ENCODE measurements at regions not wholly inside any gene's neighbourhood (a gene's known extent, or its start where the extent isn't known, plus 50 kb on each side); places are given as distances from the start of the nearest gene placed in this dataset.
"Not testable (repeated sequence)": the region's sequence is repeated elsewhere in the genome, so short reads cannot be mapped to it uniquely, and the experiment has no call there.

DNA sequence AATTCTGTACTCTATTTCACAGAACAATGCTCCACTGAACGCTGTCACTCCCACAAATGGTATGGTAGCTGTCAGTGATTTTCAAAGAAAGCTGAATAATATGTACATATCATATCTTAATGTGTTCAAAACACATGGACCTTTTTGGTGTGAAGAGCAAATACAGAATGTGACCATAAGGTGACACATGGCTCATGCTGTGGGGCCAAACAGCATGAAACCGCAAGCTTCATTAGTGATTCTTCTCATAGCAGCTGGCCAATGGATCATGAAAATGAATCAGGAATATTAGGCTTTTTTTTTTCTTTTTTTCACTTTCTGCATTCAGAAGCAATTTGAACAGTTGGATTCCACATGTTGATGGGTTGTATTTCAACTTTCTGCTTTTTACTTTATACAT lies 54.9 kb upstream of the CDH9 start:
- H3K36me3 Mint-ChIP-seq (ENCODE audit: low read depth), result no peaks in the 10 kb centered on the region
- no peak overlapping the region for H3K4me3 Mint-ChIP-seq (ENCODE audit: unreplicated experiment)
- H3K27me3 Mint-ChIP-seq (ENCODE audit: low read depth), result no peaks in the 10 kb centered on the region
- no peaks in the 10 kb centered on the region for H3K4me1 Mint-ChIP-seq (ENCODE audit: low read depth)
- no peak for DNase-seq (ENCODE audit: low spot score)
- TF ChIP-seq, protein P1, sequence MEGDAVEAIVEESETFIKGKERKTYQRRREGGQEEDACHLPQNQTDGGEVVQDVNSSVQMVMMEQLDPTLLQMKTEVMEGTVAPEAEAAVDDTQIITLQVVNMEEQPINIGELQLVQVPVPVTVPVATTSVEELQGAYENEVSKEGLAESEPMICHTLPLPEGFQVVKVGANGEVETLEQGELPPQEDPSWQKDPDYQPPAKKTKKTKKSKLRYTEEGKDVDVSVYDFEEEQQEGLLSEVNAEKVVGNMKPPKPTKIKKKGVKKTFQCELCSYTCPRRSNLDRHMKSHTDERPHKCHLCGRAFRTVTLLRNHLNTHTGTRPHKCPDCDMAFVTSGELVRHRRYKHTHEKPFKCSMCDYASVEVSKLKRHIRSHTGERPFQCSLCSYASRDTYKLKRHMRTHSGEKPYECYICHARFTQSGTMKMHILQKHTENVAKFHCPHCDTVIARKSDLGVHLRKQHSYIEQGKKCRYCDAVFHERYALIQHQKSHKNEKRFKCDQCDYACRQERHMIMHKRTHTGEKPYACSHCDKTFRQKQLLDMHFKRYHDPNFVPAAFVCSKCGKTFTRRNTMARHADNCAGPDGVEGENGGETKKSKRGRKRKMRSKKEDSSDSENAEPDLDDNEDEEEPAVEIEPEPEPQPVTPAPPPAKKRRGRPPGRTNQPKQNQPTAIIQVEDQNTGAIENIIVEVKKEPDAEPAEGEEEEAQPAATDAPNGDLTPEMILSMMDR (IDR thresholded peaks at IDR 0.05), result no peak
- peaks cover 2% of the 10 kb centered on the region for H3K9me3 Mint-ChIP-seq (ENCODE audit: low read depth)
- H3K27ac Mint-ChIP-seq (ENCODE audit: unreplicated experiment), result no peak overlapping the region

- H3K9me3 Mint-ChIP-seq (ENCODE audit: low read depth), result peaks cover 2% of the 10 kb centered on the region
- TF ChIP-seq, protein P1 (IDR thresholded peaks at IDR 0.05), result no peak
These were observed 53.5 kb upstream of the CDH9 start for GRCh38 chr5:27091858-27092257.

DNA sequence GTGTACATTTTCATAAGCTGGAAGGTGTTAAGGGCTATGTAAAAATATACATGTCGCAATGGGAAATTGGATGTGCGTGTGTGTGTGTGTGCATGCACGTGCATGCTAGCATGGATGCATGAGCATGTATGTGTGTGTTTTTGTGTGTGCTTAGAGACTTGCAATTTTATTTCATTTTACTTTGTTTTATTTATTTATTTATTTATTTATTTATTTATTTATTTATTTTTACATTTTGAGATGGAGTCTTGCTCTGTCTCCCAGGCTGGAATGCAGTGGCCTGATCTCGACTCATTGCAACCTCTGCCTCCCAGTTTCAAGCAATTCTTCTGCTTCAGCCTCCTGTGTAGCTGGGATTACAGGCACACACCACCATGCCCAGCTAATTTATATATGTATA lies 50.4 kb upstream of the CDH9 start:
- not testable (repeated sequence) for H3K9me3 Mint-ChIP-seq (ENCODE audit: low read depth); H3K4me1 Mint-ChIP-seq (ENCODE audit: low read depth); H3K27me3 Mint-ChIP-seq (ENCODE audit: low read depth); H3K36me3 Mint-ChIP-seq (ENCODE audit: low read depth); H3K4me3 Mint-ChIP-seq (ENCODE audit: unreplicated experiment); DNase-seq (ENCODE audit: low spot score); H3K27ac Mint-ChIP-seq (ENCODE audit: unreplicated experiment)

More at GRCh38 chr5:27091858-27092257, 53.5 kb upstream of the CDH9 start:
- DNase-seq (ENCODE audit: low spot score), result no peak
- Mint-ChIP-seq H3K27me3 (ENCODE audit: low read depth) (no peaks in the 10 kb centered on the region), H3K4me1 (ENCODE audit: low read depth) (no peaks in the 10 kb centered on the region), H3K4me3 (ENCODE audit: unreplicated experiment) (no peak overlapping the region), H3K36me3 (ENCODE audit: low read depth) (no peaks in the 10 kb centered on the region), H3K27ac (ENCODE audit: unreplicated experiment) (no peak overlapping the region)
